Endothelial cell of umbilical vein (primary cell): ENCODE measurements at regions not wholly inside any gene's neighbourhood (a gene's known extent, or its start where the extent isn't known, plus 50 kb on each side); places are given as distances from the start of the nearest gene placed in this dataset.

Source experiments
- POLR2A ChIP-seq: IDR thresholded peaks from 2 replicates; pipeline ENCODE4 v1.6.1; 2012; ENCODE audit warnings: low read depth, mild to moderate bottlenecking, control low read depth, low read length
- TF ChIP-seq, protein P1 (sequence below), 2 donors: IDR thresholded peaks; 1 replicate in 1 of 2; 2 replicates in 1 of 2; pipeline ENCODE4 v1.5.1; 2011; ENCODE audit warnings: low read length in 2 of 2, mild to moderate bottlenecking in 2 of 2, moderate library complexity in 2 of 2, control low read depth in 1 of 2, inconsistent platforms in 1 of 2, low read depth in 1 of 2; ENCODE audit not compliant: insufficient read depth in 1 of 2; ENCODE audit errors: extremely low read depth in 1 of 2

DNA sequence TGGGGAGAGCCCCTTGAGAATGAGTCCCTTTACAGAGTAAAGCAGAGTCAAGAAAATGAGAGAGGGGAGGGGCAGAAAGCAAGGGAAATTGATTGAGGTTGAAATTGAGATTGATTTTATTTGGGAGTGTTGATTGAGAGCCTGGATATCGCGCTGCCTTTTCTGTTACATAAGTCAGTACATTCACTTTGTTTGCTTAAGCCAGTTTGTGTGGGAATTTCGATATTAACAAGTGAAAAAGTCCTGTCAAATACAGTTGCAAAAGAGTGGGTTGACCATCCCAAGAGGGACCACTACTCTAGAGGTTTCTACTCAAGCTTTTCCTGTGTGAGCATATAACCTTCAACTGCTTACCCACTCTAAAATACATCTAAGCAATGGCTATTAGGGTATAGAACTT is 331.4 kb upstream of the AZI2 start:
- no peak for TF ChIP-seq POLR2A
- TF ChIP-seq, protein P1, sequence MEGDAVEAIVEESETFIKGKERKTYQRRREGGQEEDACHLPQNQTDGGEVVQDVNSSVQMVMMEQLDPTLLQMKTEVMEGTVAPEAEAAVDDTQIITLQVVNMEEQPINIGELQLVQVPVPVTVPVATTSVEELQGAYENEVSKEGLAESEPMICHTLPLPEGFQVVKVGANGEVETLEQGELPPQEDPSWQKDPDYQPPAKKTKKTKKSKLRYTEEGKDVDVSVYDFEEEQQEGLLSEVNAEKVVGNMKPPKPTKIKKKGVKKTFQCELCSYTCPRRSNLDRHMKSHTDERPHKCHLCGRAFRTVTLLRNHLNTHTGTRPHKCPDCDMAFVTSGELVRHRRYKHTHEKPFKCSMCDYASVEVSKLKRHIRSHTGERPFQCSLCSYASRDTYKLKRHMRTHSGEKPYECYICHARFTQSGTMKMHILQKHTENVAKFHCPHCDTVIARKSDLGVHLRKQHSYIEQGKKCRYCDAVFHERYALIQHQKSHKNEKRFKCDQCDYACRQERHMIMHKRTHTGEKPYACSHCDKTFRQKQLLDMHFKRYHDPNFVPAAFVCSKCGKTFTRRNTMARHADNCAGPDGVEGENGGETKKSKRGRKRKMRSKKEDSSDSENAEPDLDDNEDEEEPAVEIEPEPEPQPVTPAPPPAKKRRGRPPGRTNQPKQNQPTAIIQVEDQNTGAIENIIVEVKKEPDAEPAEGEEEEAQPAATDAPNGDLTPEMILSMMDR (IDR thresholded peaks at IDR 0.05; ENCODE audit: extremely low read depth in 1 of 2, insufficient read depth in 1 of 2, low read depth in 1 of 2, low read length in 2 of 2) = no peak
